Heart left ventricle (tissue), 13 donors: ENCODE measurements at regions not wholly inside any gene's neighbourhood (a gene's known extent, or its start where the extent isn't known, plus 50 kb on each side); places are given as distances from the start of the nearest gene placed in this dataset.

Source experiments
- CTCF ChIP-seq, 12 donors: fragments of 200-600 bp; sonication (generic) in 4 of 12; IDR thresholded peaks; one replicate each; pipeline versions ENCODE4 v1.5.0 to v1.8.0; 2018 to 2022; ENCODE audit warnings: antibody characterized with exemption in 12 of 12, mild to moderate bottlenecking in 5 of 12
- POLR2A ChIP-seq, 2 donors: fragments of 450-650 bp; IDR thresholded peaks; one replicate each; pipeline ENCODE4 v1.6.1; 2017; ENCODE audit warnings: antibody characterized with exemption in 2 of 2, mild to moderate bottlenecking in 2 of 2, moderate library complexity in 2 of 2
- donor health status: ischemic (EF 13 %, LVEDD 7.1; RV severe dilation, severe dysfunction).
- donor health status: DM: no; HTN: yes; CAD: no.
- donor health status: DM: no; HTN: no; CAD: no.
- donor health status: ischemic (EF 25% LVEDD 6.9; RV normal size, moderate dysfunction).
- donor health status: ischemic (EF 25% LVEDD 5.7; RV mildly dilated, moderate dysfunction).
- donor health status: ischemic (EF 35%, LVEDD 5.7; RV mildly dilated, moderate dysfunction).
- donor health status: nonischemic (EF 11% LVEDD 7.7; RV severe dilation, severe dysfunction).
- donor health status: DM: yes; HTN: yes; CAD: no.
- donor health status: PGD.
- donor health status: ischemic (EF 29% LVEDD 5.4; RV normal size, mild dysfunction).
- donor health status: nonischemic (EF 23%, LVEDD 6.1; RV moderate dilation, normal function).

- no peak for TF ChIP-seq CTCF (IDR thresholded peaks at IDR 0.05)
- no peak for TF ChIP-seq POLR2A (IDR thresholded peaks at IDR 0.05)
These were observed 1264.9 kb upstream of the USP15 start for GRCh38 chr12:60995256-60995825.
